ENCODE measurements at regions not wholly inside any gene's neighbourhood (a gene's known extent, or its start where the extent isn't known, plus 50 kb on each side); places are given as distances from the start of the nearest gene placed in this dataset.
"Not testable (repeated sequence)": the region's sequence is repeated elsewhere in the genome, so short reads cannot be mapped to it uniquely, and the experiment has no call there.

DNA sequence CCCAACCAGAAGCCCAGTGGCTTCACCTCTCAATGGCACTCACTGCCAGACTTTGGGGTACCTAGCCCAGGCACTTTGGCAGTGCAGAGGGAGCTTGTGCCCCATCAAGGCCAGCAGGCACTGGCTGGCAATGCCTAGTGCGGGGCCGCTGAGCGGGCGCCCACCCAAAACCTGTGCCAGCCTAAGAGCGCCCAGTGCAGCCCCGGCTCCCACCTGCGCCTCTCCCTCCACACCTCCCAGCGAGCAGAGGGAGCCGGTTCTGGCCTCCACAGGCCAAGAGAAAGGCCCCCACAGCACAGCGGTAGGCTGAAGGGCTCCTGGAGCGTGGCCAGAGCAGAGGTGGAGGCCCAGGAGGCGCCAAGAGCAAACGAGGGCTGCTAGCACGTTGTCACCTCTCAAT is 930.8 kb downstream of the IPMK start:
- DNase-seq (ENCODE audit: low spot score), result no peak
- no peak for TF ChIP-seq CTCF (IDR thresholded peaks at IDR 0.05; ENCODE audit: extremely low read depth, missing control alignments)

DNA sequence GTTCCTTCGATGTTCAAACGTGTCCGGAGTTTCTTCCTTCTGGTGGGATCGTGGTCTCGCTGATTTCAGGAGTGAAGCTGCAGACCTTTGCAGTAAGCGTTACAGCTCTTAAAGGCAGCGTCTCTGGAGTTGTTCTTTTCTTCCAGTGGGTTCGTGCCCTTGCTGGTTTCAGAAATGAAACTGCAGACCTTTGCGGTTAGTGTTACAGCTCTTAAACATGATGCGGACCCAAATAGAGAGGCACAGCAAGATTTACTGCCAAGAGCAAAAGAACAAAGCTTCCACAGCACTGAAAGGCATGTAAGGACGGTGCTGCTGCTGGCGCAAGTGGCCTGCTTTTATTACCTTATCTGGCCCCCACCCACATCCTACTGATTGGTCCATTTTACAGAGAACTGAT is 931.4 kb downstream of the IPMK start:
- DNase-seq (ENCODE audit: low spot score), result no peak
- TF ChIP-seq CTCF (IDR thresholded peaks at IDR 0.05; ENCODE audit: extremely low read depth, missing control alignments), result no peak

GRCh38 chr10:57334523-57334922 is 933.2 kb downstream of the IPMK start:
- TF ChIP-seq CTCF (IDR thresholded peaks at IDR 0.05; ENCODE audit: extremely low read depth, missing control alignments), result no peak
- DNase-seq (ENCODE audit: low spot score), result no peak

- no peak for TF ChIP-seq CTCF (IDR thresholded peaks at IDR 0.05; ENCODE audit: extremely low read depth, missing control alignments)
- no peak for DNase-seq (ENCODE audit: low spot score)
Observed at GRCh38 chr10:57333880-57334279, 933.8 kb downstream of the IPMK start.

GRCh38 chr10:57321400-57321854 is 946.3 kb downstream of the IPMK start:
- not testable (repeated sequence) for DNase-seq (ENCODE audit: low spot score)

DNA sequence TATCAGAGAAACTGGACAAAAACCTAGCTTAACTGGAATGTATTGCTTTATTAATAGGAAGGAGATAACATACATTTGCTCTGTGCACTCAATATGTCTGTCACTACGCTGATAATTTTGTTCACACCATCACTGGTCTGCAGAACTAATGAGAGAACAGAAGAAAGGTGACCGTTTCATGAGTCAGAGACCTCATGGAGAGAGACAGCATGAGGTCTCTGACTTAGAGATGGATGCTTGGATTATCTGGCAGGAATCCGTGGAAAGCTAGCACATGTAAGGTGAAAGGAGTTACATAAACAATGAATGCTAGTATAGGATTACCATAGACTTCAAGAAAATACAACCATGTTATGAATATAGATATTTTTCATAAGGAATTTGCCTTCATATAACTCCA is 947.3 kb downstream of the IPMK start:
- no peak for DNase-seq (ENCODE audit: low spot score)
- TF ChIP-seq CTCF (IDR thresholded peaks at IDR 0.05; ENCODE audit: extremely low read depth, missing control alignments), result no peak

GRCh38 chr10:57314046-57314445 is 953.0 kb upstream of the ZWINT start:
- no peak for TF ChIP-seq CTCF (IDR thresholded peaks at IDR 0.05; ENCODE audit: extremely low read depth, missing control alignments)
- DNase-seq (ENCODE audit: low spot score), result no peak

- TF ChIP-seq CTCF (IDR thresholded peaks at IDR 0.05; ENCODE audit: extremely low read depth, missing control alignments), result no peak
- no peak for DNase-seq (ENCODE audit: low spot score)
Observed at GRCh38 chr10:57303566-57303965, 942.5 kb upstream of the ZWINT start.
